Body of pancreas (tissue), 4 donors: ENCODE measurements at regions not wholly inside any gene's neighbourhood (a gene's known extent, or its start where the extent isn't known, plus 50 kb on each side); places are given as distances from the start of the nearest gene placed in this dataset.

Source experiments
- CTCF ChIP-seq, 7 experiments: fragments of 450-650 bp in 4 of 7; fragments of 200-600 bp in 3 of 7; sonication (generic) in 3 of 7; IDR thresholded peaks; one replicate each; pipeline ENCODE4 v1.5.1; 2016 to 2019; ENCODE audit warnings: antibody characterized with exemption in 7 of 7
- POLR2A ChIP-seq, 3 donors: fragments of 450-650 bp; IDR thresholded peaks; one replicate each; pipeline ENCODE4 v1.6.1; 2016; ENCODE audit warnings: antibody characterized with exemption in 3 of 3, mild to moderate bottlenecking in 2 of 3

- TF ChIP-seq POLR2A (IDR thresholded peaks at IDR 0.05) (no peak), CTCF (IDR thresholded peaks at IDR 0.05) (no peak)
Measured at GRCh38 chrX:26375346-26375745, 159.4 kb downstream of the MAGEB5 start.
